GM21390 (cell line): ENCODE measurements at regions not wholly inside any gene's neighbourhood (a gene's known extent, or its start where the extent isn't known, plus 50 kb on each side); places are given as distances from the start of the nearest gene placed in this dataset.

Source experiments
- ATAC-seq: cut with Tn5 transposase; IDR thresholded peaks from one replicate; pipeline ENCODE4 v1.9.1; 2021; ENCODE audit not compliant: unreplicated experiment

GRCh38 chr12:97173688-97174410, 266.8 kb downstream of the NEDD1 start:
- ATAC-seq, result no peak

GRCh38 chr12:97177481-97177880, 270.4 kb downstream of the NEDD1 start:
- no peak for ATAC-seq

DNA sequence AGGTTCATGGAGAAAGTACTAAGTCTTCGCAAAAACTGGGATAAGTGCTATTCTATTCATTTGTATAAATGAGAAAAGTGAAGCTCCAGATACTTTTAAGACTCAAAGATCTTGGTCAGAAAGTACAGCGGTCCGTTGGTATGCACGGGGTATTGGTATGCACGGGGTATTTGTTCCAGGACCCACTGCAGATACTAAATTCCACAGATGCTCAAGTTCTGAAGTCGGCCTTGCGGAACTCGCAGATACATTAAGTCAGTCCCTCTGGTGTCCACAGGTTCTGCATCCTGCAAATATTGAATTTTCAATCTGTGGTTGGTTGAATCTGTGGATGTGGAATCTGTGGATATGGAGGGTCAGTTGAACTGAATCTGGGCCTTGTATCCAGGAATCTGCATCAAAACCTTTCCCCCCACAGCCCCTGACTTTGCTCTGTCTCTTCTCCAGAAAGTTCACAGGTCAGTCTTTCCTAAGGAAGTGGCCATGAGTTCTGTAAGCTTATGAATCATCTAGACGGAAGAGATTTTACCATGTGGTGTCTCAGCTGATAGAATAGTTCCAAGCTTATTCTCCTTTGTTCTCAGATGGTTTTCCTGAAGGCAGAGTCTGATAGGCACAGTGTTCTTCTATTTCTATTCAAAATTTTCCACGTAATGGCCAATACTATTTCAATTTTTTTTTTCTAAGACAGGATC, 274.7 kb downstream of the NEDD1 start:
- no peak for ATAC-seq

DNA sequence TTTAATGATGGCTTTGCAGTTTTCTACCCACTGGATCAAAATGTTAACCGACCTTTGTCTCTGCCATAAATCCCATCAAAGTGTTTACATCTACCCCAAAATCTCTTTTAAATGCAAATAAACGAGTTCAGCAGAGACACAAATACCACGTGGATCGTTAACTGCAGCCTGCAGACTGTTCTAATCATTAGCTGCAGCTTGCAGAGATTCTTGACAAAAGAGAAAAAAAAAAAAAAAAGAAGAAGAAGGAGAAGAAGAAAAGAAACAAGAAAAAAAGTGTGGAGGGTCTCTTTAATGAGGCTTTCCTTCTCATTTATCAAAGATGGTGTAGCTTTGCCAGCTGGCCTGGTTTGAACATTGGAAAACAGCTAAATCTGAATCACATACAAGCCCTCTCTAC, 275.7 kb downstream of the NEDD1 start:
- ATAC-seq, result no peak

DNA sequence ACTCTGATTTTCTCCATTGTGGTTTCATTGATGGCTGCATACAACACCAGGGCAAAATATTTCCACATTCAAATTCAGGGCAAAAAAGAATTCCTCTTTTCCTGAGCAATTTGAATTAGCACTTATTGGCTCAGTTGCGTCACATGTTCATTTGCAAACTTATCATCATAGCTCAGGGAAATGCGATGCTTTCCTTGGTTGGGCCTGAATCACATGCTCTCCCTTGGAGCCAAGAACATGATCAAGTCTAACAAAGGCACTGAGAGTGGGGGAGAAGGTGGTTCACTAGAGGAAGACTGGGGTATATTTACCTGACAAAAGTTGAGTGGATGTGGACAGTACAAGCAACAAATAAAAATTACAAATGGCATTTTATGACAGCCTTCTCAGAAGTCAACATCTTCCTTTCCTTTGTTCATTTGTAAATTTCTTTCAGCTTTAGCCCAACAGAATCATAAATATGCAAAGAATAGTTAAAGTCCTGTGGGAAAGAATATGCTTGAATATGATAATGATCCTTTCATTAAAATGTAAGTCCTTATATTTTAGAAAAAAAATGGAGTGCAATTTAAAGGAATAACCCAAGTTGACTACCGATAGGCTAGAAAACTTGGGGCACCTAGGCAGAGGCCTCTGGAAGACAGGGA, 277.2 kb downstream of the NEDD1 start:
- ATAC-seq, result no peak

DNA sequence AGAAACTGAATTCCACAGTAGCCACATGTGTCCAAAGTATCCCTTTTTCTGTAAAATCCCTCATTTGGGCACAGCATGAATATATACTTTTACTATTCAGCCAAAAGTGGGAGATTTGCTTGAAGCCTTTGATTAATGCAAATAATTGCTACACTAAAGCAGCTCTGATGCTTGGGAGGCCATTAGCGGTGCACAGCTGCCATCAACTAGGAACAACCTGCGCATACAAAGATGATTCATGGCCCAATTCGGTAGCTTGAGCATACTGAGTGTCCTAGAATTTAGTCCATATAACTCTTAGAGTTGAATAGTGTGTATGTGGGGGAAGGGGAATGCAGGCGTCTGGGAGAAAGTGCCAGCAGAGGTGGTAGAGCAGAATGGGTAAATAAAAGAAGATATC, 277.0 kb upstream of the RMST start:
- ATAC-seq, result no peak

DNA sequence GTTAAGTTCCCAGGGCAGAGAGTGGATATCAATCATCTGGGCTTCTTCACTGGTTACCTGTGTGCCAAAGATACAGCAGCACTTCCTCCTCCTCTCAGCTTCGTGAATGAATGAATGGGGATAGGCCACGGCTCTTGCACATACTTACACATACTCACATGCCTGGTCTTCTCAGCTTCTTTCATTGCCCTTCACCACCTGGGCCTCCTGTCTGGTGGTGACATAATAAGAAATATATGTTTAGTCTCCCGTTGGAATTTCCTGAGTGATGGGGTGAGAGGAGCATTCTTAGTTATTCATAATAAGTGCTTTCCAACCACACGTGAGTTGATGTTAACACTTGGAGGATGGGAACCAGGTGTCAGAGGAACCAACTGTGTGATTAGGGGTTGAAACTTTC, 268.1 kb upstream of the RMST start:
- ATAC-seq, result no peak

DNA sequence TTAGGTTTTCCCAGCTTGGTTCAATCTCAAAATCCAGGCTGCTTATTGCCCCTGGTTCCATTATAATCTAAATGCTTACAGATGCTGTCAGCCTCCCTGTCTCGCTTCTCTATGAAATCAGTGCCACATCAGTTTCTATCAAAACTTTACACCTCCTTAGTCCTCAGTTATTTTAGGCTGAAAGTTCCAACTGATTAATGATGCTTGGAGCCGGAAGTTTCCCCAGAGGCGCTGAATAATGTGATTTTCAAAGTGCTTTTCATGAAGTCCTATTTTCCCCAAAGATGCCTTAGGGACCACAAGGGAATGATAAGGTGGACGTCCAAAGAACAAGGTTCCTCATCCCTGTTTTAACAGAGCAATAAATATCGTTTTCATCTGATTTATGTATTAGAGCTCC, 262.4 kb upstream of the RMST start:
- no peak for ATAC-seq

DNA sequence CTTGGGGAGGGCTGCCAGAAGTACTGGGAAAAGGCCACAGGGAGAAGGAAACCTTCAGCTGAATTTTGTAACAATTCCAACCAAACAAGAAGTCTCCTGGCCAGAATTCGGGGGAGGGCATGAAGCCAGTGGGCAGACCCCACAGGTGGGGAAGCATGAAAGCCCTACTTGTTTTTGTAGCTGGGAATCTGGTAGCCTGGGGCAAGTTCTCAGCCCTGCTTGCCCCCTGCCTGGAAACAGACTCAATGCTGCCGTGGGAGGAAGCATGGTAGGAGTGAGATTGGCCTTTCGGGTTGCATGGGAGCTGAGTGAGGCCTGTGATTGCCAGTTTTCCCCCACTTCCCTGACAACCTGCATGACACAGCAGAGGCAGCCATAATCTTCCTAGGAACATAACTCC, 259.2 kb upstream of the RMST start:
- ATAC-seq, result no peak

DNA sequence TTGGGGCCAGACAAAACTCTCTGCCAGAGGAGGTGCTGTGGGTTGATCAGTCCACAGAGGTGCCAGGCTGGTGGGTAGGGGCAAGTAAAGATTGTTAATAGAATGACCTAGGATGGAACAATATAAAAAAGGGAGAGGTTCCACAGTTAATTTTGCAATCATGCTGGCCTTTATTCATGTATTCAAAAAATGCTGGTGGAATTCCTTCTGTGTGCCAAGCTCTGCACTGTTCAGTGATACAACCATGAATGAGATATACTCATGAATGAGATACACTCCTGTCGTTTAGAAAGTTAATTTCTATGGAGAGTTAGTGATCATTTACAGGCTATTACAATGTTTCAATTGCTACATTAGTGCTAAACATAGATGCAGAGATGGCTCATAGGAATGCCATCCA, 252.6 kb upstream of the RMST start:
- ATAC-seq, result no peak

DNA sequence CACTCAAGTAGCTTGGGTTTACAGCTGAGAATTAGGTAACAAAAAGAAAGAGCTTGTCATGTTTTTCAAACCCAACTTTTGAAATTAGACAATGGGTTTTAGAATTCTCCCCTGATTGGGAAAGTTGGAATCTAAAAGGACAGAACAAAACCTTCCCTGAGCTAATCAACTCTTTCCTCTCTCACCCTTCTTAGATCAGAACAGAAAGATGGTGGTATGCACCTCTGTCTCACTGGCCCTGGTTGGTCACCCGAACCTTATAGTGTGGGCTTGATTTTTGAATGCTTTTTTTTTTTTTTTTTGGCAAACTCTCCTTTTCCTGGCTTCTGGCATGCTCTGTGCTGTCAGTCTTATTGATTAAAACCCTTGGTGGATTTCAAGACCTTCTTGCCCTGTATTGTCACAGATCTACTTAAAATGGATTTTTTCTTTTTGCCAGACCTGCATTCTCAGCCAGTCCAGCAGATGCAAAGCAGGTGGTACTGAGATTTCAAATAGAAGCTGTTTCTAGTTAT, 251.1 kb upstream of the RMST start:
- no peak for ATAC-seq

DNA sequence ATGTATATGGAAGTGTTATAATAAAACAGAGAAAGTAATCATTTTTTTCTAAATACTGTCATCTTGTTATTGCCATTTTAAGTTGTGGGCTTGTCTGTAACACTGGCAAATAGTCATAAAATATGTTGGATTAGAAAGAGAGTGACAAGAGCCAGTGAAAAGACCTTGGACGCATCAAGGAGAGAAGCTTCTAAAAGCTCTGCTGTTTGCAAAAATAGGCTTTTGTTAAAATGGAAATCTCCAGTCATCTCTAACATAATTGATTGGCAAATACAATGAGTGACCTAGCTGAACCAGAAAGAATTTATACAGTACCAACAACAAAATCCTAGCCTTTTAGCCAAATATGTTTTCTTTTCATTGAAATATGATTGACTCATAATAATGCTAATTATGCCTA, 245.8 kb upstream of the RMST start:
- no peak for ATAC-seq

GRCh38 chr12:97222391-97222790, 240.2 kb upstream of the RMST start:
- no peak for ATAC-seq

DNA sequence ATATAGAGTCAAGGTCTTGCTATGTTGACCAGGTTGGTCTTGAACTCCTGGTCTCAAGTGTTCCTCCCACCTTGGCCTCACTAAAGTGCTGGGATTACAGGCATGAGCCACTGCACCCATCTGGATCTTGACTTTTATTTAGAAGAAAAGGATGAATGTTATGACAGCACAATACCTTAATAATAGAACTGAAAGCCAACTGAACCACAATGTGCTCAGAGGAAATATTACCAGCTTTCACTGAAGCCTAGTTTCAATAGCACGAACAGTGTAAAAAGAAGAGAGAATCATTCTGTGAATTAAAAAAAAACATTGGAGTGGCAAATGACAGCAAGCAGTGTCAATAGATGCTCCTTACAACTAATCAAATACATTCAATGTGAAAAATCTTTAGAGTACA, 239.2 kb upstream of the RMST start:
- no peak for ATAC-seq

- ATAC-seq, result no peak
These were observed 233.6 kb upstream of the RMST start for GRCh38 chr12:97229004-97229403.

DNA sequence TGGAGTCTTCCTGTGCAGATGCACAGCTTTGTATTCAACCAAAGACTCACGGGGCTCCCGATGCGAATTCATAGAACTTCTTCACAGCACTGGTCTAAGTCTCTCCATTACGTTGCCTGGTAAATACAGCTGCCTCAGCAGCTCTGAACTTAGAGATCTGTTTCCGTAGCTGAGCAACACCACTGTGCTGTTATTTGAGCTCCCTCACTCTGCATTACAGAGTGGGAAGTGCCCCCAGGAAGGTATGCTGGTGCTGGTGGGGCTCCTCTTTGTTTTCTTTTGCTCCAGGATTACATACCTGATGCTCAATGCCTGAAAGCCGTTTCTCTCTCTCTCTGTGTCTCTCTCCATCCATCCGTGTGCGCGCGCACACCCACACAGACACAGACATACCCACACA, 227.5 kb upstream of the RMST start:
- ATAC-seq, result no peak

- no peak for ATAC-seq
These were observed 216.2 kb upstream of the RMST start for GRCh38 chr12:97246368-97246767.

DNA sequence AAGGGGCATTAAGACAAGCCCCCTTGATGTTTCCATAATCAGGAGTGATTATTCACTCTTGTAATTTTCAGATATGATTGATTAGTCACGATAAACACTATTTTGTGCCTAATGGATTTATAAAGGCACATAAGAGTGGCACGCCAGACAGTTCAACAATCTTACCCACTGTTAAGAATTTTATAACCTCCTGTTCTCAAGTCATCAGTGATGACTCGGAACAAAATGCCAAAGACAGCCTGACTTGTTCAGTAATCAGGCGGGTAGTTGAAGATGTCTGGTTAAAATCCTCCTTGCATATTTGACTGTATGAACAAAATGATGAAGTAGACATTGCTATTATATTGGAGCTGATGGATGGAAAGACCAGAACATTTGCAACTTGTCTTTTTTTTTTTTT, 212.1 kb upstream of the RMST start:
- no peak for ATAC-seq

DNA sequence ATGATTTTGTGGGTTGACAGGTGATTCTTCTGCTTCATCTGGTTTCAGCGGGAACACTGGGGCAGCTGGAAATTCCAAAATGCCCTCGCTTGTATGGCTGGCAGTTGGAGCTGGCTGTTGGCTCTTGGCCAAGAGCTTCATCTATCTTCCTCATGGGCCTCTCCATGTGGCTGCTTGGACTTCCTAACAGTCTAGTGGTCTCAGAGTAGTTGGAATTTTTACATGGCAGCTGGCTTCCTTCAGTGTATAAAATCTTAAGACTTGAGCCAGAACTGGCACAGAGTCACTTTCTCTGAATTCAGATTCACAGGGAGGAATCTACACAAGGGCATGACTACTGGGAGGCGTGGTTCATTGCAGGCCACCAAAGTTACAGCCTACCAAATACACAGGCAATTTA, 204.9 kb upstream of the RMST start:
- no peak for ATAC-seq

GRCh38 chr12:97259098-97259497, 203.5 kb upstream of the RMST start:
- no peak for ATAC-seq

GRCh38 chr12:97260786-97261185, 201.8 kb upstream of the RMST start:
- ATAC-seq, result no peak

- ATAC-seq, result no peak
These were observed 195.4 kb upstream of the RMST start for GRCh38 chr12:97267166-97267565.
